ENCODE measurements at regions not wholly inside any gene's neighbourhood (a gene's known extent, or its start where the extent isn't known, plus 50 kb on each side); places are given as distances from the start of the nearest gene placed in this dataset.

- no peak for TF ChIP-seq CTCF (IDR thresholded peaks at IDR 0.05; ENCODE audit: low read depth, low read length)
- no peak for DNase-seq (ENCODE audit: low read depth, low spot score)
- Histone ChIP-seq H3K27ac (ENCODE audit: low read depth, low read length) (no peak overlapping the region), H3K4me3 (ENCODE audit: low read depth, low read length) (no peak overlapping the region), H3K27me3 (ENCODE audit: control insufficient read depth, insufficient read depth, low read length) (peaks cover 16% of the 10 kb centered on the region), H3K9me3 (ENCODE audit: control insufficient read depth, insufficient read depth, low read length) (0 out of 2 replicates have a peak, but pooled peaks cover 2% of the 10 kb centered on the region)
- POLR2A ChIA-PET = no interaction called here
- CTCF ChIA-PET = interaction anchor here (0.7 kb wide), 1 partner anchor 12 kb away, joined by 4 read pairs; no protein-coding TSS in a partner anchor
Measured at GRCh38 chr2:121140734-121141133, 144.3 kb downstream of the TFCP2L1 start.

DNA sequence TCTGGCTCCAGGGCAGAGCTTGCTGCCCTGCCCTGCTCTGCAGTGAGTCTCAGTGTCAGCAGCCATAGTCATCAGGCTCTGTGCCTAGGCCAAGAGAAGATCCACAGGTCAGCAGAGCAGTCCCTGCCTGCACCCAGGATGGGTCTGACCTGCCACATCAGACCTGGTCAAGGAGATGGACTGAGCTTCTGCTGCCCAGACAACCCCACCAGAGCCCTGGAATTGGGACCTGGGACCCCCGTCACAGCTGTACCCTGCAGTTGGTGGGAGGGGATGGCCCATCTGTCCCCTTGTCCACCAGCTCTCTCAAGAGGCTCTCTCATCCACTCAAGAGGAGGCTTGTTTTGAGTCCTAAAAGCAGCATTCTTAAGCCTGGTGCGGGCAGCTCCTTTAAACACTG is 142.6 kb downstream of the TFCP2L1 start:
- CTCF ChIA-PET = no interaction called here
- H3K4me3 ChIP-seq (ENCODE audit: low read depth, low read length) = no peak overlapping the region
- H3K27me3 ChIP-seq (ENCODE audit: control insufficient read depth, insufficient read depth, low read length) = peaks cover 11% of the 10 kb centered on the region
- no peak overlapping the region for H3K27ac ChIP-seq (ENCODE audit: low read depth, low read length)
- TF ChIP-seq CTCF (IDR thresholded peaks at IDR 0.05; ENCODE audit: low read depth, low read length) = no peak
- H3K9me3 ChIP-seq (ENCODE audit: control insufficient read depth, insufficient read depth, low read length) = 0 out of 2 replicates have a peak, but pooled peaks cover 2% of the 10 kb centered on the region
- DNase-seq (ENCODE audit: low read depth, low spot score) = no peak
- POLR2A ChIA-PET = no interaction called here

- Histone ChIP-seq H3K27me3 (ENCODE audit: control insufficient read depth, insufficient read depth, low read length) (peaks cover 7% of the 10 kb centered on the region), H3K9me3 (ENCODE audit: control insufficient read depth, insufficient read depth, low read length) (0 out of 2 replicates have a peak, but pooled peaks cover 2% of the 10 kb centered on the region), H3K27ac (ENCODE audit: low read depth, low read length) (no peak overlapping the region), H3K4me3 (ENCODE audit: low read depth, low read length) (no peak overlapping the region)
- ChIA-PET CTCF (interaction anchor here (1.1 kb wide), 1 partner anchor 16 kb away, joined by 3 read pairs; no protein-coding TSS in a partner anchor), POLR2A (no interaction called here)
- DNase-seq (ENCODE audit: low read depth, low spot score) = no peak
- TF ChIP-seq CTCF (IDR thresholded peaks at IDR 0.05; ENCODE audit: low read depth, low read length) = no peak
Measured at GRCh38 chr2:121144111-121144510, 140.9 kb downstream of the TFCP2L1 start.

- no peak for DNase-seq (ENCODE audit: low read depth, low spot score)
- POLR2A ChIA-PET = no interaction called here
- H3K9me3 ChIP-seq (ENCODE audit: control insufficient read depth, insufficient read depth, low read length) = no peaks in the 10 kb centered on the region
- TF ChIP-seq CTCF (IDR thresholded peaks at IDR 0.05; ENCODE audit: low read depth, low read length) = no peak
- no peak overlapping the region for H3K27ac ChIP-seq (ENCODE audit: low read depth, low read length)
- peaks cover 7% of the 10 kb centered on the region for H3K27me3 ChIP-seq (ENCODE audit: control insufficient read depth, insufficient read depth, low read length)
- H3K4me3 ChIP-seq (ENCODE audit: low read depth, low read length) = no peak overlapping the region
- CTCF ChIA-PET = no interaction called here
Measured at GRCh38 chr2:121146630-121147029, 138.4 kb downstream of the TFCP2L1 start.

DNA sequence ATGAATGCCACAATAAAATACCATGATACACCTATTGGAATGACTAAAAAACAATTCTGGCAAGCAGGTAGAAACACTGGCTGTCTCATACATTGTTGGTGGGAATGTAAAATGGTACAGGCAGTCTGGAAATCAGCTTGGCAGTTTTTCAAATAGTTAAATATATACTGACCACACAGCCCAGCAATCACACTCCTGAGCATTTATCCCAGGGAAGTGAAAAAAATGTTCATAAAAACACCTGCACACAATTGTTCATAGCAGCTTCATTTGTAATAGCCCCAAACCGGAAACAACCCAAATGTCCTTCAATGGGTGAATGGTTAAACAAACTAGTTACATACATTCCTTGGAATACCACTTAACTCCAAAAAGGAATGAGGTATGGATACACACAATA is 137.2 kb downstream of the TFCP2L1 start:
- CTCF ChIA-PET = no interaction called here
- POLR2A ChIA-PET = no interaction called here
- no peak for TF ChIP-seq CTCF (IDR thresholded peaks at IDR 0.05; ENCODE audit: low read depth, low read length)
- no peak overlapping the region for H3K4me3 ChIP-seq (ENCODE audit: low read depth, low read length)
- H3K27me3 ChIP-seq (ENCODE audit: control insufficient read depth, insufficient read depth, low read length) = peaks cover 7% of the 10 kb centered on the region
- H3K9me3 ChIP-seq (ENCODE audit: control insufficient read depth, insufficient read depth, low read length) = no peaks in the 10 kb centered on the region
- no peak for DNase-seq (ENCODE audit: low read depth, low spot score)
- no peak overlapping the region for H3K27ac ChIP-seq (ENCODE audit: low read depth, low read length)

All from AG04450 (cell line).